Loucy (cell line): ENCODE measurements at regions not wholly inside any gene's neighbourhood (a gene's known extent, or its start where the extent isn't known, plus 50 kb on each side); places are given as distances from the start of the nearest gene placed in this dataset.

Experiments used
- H2AFZ ChIP-seq: fragments of 200-600 bp; sonication (generic); 2 replicates; pipeline ENCODE4 v1.6.0; 2016; ENCODE audit warnings: antibody characterized with exemption, mild to moderate bottlenecking, low read length, moderate library complexity
- H3F3A ChIP-seq: fragments of 200-600 bp; 2 replicates; pipeline ENCODE4 v1.6.0; 2016; ENCODE audit warnings: antibody characterized with exemption, low read depth, mild to moderate bottlenecking
- H3K27me3 ChIP-seq: fragments of 200-600 bp; sonication (generic); 2 replicates; pipeline ENCODE4 v1.6.1; 2014; ENCODE audit warnings: low read length, mild to moderate bottlenecking; ENCODE audit not compliant: insufficient read depth, poor library complexity, severe bottlenecking
- H3K36me3 ChIP-seq: fragments of 200-600 bp; sonication (generic); 2 replicates; pipeline ENCODE4 v1.6.1; 2016; ENCODE audit warnings: low read length; ENCODE audit not compliant: insufficient read depth
- H3K4me1 ChIP-seq: fragments of 200-600 bp; sonication (generic); 2 replicates; pipeline ENCODE4 v1.5.1; 2014; ENCODE audit warnings: low read length, mild to moderate bottlenecking; ENCODE audit not compliant: insufficient read depth, poor library complexity, severe bottlenecking
- H3K4me2 ChIP-seq: fragments of 200-600 bp; sonication (generic); 2 replicates; pipeline ENCODE4 v1.6.0; 2014; ENCODE audit warnings: antibody characterized with exemption, low read length, low read depth, mild to moderate bottlenecking; ENCODE audit not compliant: poor library complexity, severe bottlenecking
- H3K4me3 ChIP-seq: fragments of 200-600 bp; sonication (generic); 2 replicates; pipeline ENCODE4 v1.5.1; 2014; ENCODE audit warnings: low read length, mild to moderate bottlenecking, mixed read lengths; ENCODE audit not compliant: poor library complexity, severe bottlenecking
- H3K79me2 ChIP-seq: fragments of 200-600 bp; sonication (generic); 2 replicates; pipeline ENCODE4 v1.6.1; 2014; ENCODE audit warnings: low read length; ENCODE audit not compliant: insufficient read depth
- H3K9ac ChIP-seq: fragments of 200-600 bp; sonication (generic); 2 replicates; pipeline ENCODE4 v1.6.0; 2014; ENCODE audit warnings: mild to moderate bottlenecking, low read depth, low read length, moderate library complexity; ENCODE audit not compliant: poor library complexity, severe bottlenecking
- H3K9me2 ChIP-seq: fragments of 200-600 bp; sonication (generic); replicated peaks from 2 replicates; pipeline ENCODE4 v1.6.1; 2016; ENCODE audit warnings: low read depth, low read length, mixed read lengths
- H3K9me3 ChIP-seq: fragments of 200-600 bp; sonication (generic); 2 replicates; pipeline ENCODE4 v1.6.1; 2014; ENCODE audit warnings: mild to moderate bottlenecking, antibody characterized with exemption, low read length, low read depth; ENCODE audit not compliant: insufficient read depth
- H4K20me1 ChIP-seq: fragments of 200-600 bp; sonication (generic); 2 replicates; pipeline ENCODE4 v1.6.0; 2014; ENCODE audit warnings: antibody characterized with exemption, low read length, mild to moderate bottlenecking; ENCODE audit not compliant: insufficient read depth, poor library complexity, severe bottlenecking
- EZH2phosphoT487 ChIP-seq: fragments of 200-600 bp; IDR thresholded peaks from 2 replicates; pipeline ENCODE4 v1.6.1; 2018; ENCODE audit warnings: antibody characterized with exemption, mild to moderate bottlenecking, moderate library complexity, borderline replicate concordance
- TF ChIP-seq, protein P1 (sequence below): fragments of 200-600 bp; sonication (generic); conservative IDR thresholded peaks from 2 replicates; pipeline ENCODE4 v1.5.1; 2014; ENCODE audit warnings: mild to moderate bottlenecking, antibody characterized with exemption, low read length

DNA sequence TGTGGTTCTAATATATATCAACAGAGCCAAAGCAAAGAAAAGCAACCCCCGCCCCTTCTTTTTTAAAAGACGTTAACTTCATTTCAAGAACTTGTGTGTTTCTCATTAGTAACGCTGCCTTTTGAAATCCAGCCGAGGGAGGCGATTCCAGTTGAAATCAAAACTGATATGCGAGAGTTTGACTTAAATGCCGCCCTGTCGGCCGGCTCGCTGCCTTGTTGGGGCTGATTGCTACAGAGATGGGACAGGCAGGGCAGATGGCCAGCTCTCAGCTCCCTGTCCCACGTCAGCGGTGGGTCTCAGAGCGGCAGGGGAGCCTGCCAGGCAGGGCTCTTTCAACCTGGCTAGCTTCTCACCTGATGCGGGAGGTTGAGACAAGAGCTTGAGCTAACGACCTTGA, 51.9 kb upstream of the ALX4 start:
- no peak for TF ChIP-seq EZH2phosphoT487
- TF ChIP-seq, protein P1, sequence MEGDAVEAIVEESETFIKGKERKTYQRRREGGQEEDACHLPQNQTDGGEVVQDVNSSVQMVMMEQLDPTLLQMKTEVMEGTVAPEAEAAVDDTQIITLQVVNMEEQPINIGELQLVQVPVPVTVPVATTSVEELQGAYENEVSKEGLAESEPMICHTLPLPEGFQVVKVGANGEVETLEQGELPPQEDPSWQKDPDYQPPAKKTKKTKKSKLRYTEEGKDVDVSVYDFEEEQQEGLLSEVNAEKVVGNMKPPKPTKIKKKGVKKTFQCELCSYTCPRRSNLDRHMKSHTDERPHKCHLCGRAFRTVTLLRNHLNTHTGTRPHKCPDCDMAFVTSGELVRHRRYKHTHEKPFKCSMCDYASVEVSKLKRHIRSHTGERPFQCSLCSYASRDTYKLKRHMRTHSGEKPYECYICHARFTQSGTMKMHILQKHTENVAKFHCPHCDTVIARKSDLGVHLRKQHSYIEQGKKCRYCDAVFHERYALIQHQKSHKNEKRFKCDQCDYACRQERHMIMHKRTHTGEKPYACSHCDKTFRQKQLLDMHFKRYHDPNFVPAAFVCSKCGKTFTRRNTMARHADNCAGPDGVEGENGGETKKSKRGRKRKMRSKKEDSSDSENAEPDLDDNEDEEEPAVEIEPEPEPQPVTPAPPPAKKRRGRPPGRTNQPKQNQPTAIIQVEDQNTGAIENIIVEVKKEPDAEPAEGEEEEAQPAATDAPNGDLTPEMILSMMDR: no peak

GRCh38 chr11:44363116-44363515, 53.2 kb upstream of the ALX4 start:
- Histone ChIP-seq H4K20me1 (no peaks in the 10 kb centered on the region), H3K4me2 (no peak overlapping the region), H3K36me3 (no peaks in the 10 kb centered on the region), H2AFZ (no peak overlapping the region), H3K9me2 (no peaks in the 10 kb centered on the region), H3K4me3 (no peak overlapping the region), H3K27me3 (no peaks in the 10 kb centered on the region), H3K4me1 (no peaks in the 10 kb centered on the region), H3F3A (no peaks in the 10 kb centered on the region), H3K9ac (no peak overlapping the region), H3K79me2 (no peaks in the 10 kb centered on the region), H3K9me3 (no peaks in the 10 kb centered on the region)
- TF ChIP-seq EZH2phosphoT487: no peak
- TF ChIP-seq, protein P1: no peak

More for the DNA sequence above, 51.9 kb upstream of the ALX4 start:
- H3K36me3 ChIP-seq: no peaks in the 10 kb centered on the region
- H3K4me1 ChIP-seq: no peaks in the 10 kb centered on the region
- H3F3A ChIP-seq: no peaks in the 10 kb centered on the region
- no peaks in the 10 kb centered on the region for H3K9me3 ChIP-seq
- H3K79me2 ChIP-seq: no peaks in the 10 kb centered on the region
- H3K9ac ChIP-seq: no peak overlapping the region
- no peak overlapping the region for H3K4me2 ChIP-seq
- no peaks in the 10 kb centered on the region for H4K20me1 ChIP-seq
- H2AFZ ChIP-seq: no peak overlapping the region
- H3K9me2 ChIP-seq: no peaks in the 10 kb centered on the region
- no peaks in the 10 kb centered on the region for H3K27me3 ChIP-seq
- no peak overlapping the region for H3K4me3 ChIP-seq

GRCh38 chr11:44364596-44364995, 54.7 kb upstream of the ALX4 start:
- Histone ChIP-seq H3K4me1 (no peaks in the 10 kb centered on the region), H3F3A (no peaks in the 10 kb centered on the region), H3K4me2 (no peak overlapping the region)

More at GRCh38 chr11:44364596-44364995, 54.7 kb upstream of the ALX4 start:
- Histone ChIP-seq H3K9ac (no peak overlapping the region), H3K79me2 (no peaks in the 10 kb centered on the region), H3K4me3 (no peak overlapping the region), H3K27me3 (no peaks in the 10 kb centered on the region), H3K36me3 (no peaks in the 10 kb centered on the region), H2AFZ (no peak overlapping the region), H3K9me2 (no peaks in the 10 kb centered on the region), H4K20me1 (no peaks in the 10 kb centered on the region), H3K9me3 (no peaks in the 10 kb centered on the region)
- TF ChIP-seq EZH2phosphoT487: no peak
- TF ChIP-seq, protein P1: no peak
